Astrocyte (in vitro differentiated cells and primary cell): ENCODE measurements at regions not wholly inside any gene's neighbourhood (a gene's known extent, or its start where the extent isn't known, plus 50 kb on each side); places are given as distances from the start of the nearest gene placed in this dataset.
"Not testable (repeated sequence)": the region's sequence is repeated elsewhere in the genome, so short reads cannot be mapped to it uniquely, and the experiment has no call there.

Experiments
- DNase-seq: peaks from one replicate; pipeline ENCODE4 v3.0.0-alpha.2; 2010; ENCODE audit warnings: low read depth
- FAIRE-seq: peaks from 2 replicates; lab custom pipeline; 2011; peaks lifted over from hg19 to GRCh38; lab: Jason Lieb, UNC
- H2AFZ ChIP-seq: 2 replicates; pipeline ENCODE4 v1.6.0; 2012; ENCODE audit warnings: low read depth, low read length, inconsistent platforms
- H3K27ac ChIP-seq: 2 replicates; pipeline ENCODE4 v1.5.1; 2011; ENCODE audit warnings: low read depth, low read length, inconsistent platforms
- H3K27me3 ChIP-seq: 2 replicates; pipeline ENCODE4 v1.6.0; 2011; ENCODE audit warnings: low read length, inconsistent platforms; ENCODE audit not compliant: insufficient read depth
- H3K36me3 ChIP-seq: 2 replicates; pipeline ENCODE4 v1.5.1; 2011; ENCODE audit warnings: low read length, inconsistent platforms; ENCODE audit not compliant: insufficient read depth
- H3K4me1 ChIP-seq: 2 replicates; pipeline ENCODE4 v1.5.1; 2011; ENCODE audit warnings: low read length, inconsistent platforms; ENCODE audit not compliant: insufficient read depth
- H3K4me2 ChIP-seq: 2 replicates; pipeline ENCODE4 v1.6.0; 2012; ENCODE audit warnings: low read length, inconsistent platforms
- H3K4me3 ChIP-seq: 2 replicates; pipeline ENCODE4 v1.5.1; 2011; ENCODE audit warnings: low read depth, mild to moderate bottlenecking, low read length, inconsistent platforms; ENCODE audit not compliant: insufficient read depth
- H3K79me2 ChIP-seq: 2 replicates; pipeline ENCODE4 v1.6.0; 2012; ENCODE audit warnings: mild to moderate bottlenecking, low read length, inconsistent platforms; ENCODE audit not compliant: insufficient read depth
- H3K9ac ChIP-seq: 2 replicates; pipeline ENCODE4 v1.6.0; 2012; ENCODE audit warnings: mild to moderate bottlenecking, low read length, inconsistent platforms
- H3K9me3 ChIP-seq: 2 replicates; pipeline ENCODE4 v1.5.1; 2012; ENCODE audit warnings: low read depth, mild to moderate bottlenecking, low read length, inconsistent platforms; ENCODE audit not compliant: insufficient read depth
- H4K20me1 ChIP-seq: 2 replicates; pipeline ENCODE4 v1.6.0; 2012; ENCODE audit warnings: low read length, inconsistent platforms; ENCODE audit not compliant: insufficient read depth
- H3K27ac Mint-ChIP-seq: one replicate; pipeline ENCODE4 v1.8.0; 2021; ENCODE audit warnings: mild to moderate bottlenecking, mixed read lengths; ENCODE audit not compliant: unreplicated experiment
- H3K27me3 Mint-ChIP-seq: one replicate; pipeline ENCODE4 v1.8.0; 2021; ENCODE audit warnings: low read depth, mixed read lengths; ENCODE audit not compliant: unreplicated experiment
- H3K36me3 Mint-ChIP-seq: one replicate; pipeline ENCODE4 v1.8.0; 2021; ENCODE audit warnings: low read depth, mixed read lengths; ENCODE audit not compliant: unreplicated experiment
- H3K4me1 Mint-ChIP-seq: one replicate; pipeline ENCODE4 v1.8.0; 2021; ENCODE audit warnings: low read depth, mixed read lengths; ENCODE audit not compliant: unreplicated experiment
- H3K4me3 Mint-ChIP-seq: one replicate; pipeline ENCODE4 v1.8.0; 2021; ENCODE audit warnings: mild to moderate bottlenecking, moderate library complexity, mixed read lengths; ENCODE audit not compliant: unreplicated experiment
- H3K9me3 Mint-ChIP-seq: one replicate; pipeline ENCODE4 v1.8.0; 2021; ENCODE audit warnings: mild to moderate bottlenecking, mixed read lengths; ENCODE audit not compliant: unreplicated experiment
- EZH2 ChIP-seq: IDR thresholded peaks from 2 replicates; pipeline ENCODE4 v1.6.1; 2012; ENCODE audit warnings: mild to moderate bottlenecking, low read length, inconsistent platforms; ENCODE audit not compliant: insufficient read depth
- TF ChIP-seq, protein P1 (sequence below): IDR thresholded peaks from 2 replicates; pipeline ENCODE4 v1.5.1; 2011; ENCODE audit warnings: low read depth, mild to moderate bottlenecking, inconsistent platforms, low read length, moderate library complexity; ENCODE audit not compliant: insufficient read depth

DNA sequence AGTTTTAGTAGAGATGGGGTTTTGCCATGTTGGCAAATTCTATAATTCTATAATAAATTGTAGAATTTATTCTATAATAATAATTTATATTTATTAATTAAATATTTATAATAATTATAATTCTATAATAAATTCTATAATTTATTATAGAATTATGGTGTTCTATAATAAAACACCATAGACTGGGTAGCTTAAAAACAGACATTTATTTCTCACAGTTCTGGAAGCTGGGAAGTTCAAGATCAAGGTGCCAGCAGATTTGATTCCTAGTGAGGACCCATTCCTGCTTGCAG is 130.9 kb upstream of the PELI1 start:
- no peaks in the 10 kb centered on the region for H3K79me2 ChIP-seq
- H3K27me3 ChIP-seq: no peaks in the 10 kb centered on the region
- Mint-ChIP-seq H3K4me3 (no peak overlapping the region), H3K36me3 (peaks cover 3% of the 10 kb centered on the region), H3K27ac (no peak overlapping the region), H3K27me3 (no peaks in the 10 kb centered on the region), H3K9me3 (peaks cover 5% of the 10 kb centered on the region), H3K4me1 (peaks cover 41% of the 10 kb centered on the region)
- H3K4me3 ChIP-seq: no peak overlapping the region
- H2AFZ ChIP-seq: no peak overlapping the region
- H3K4me1 ChIP-seq: peaks cover 38% of the 10 kb centered on the region
- no peaks in the 10 kb centered on the region for H4K20me1 ChIP-seq
- H3K9me3 ChIP-seq: no peaks in the 10 kb centered on the region
- no peak overlapping the region for H3K27ac ChIP-seq
- no peak overlapping the region for H3K4me2 ChIP-seq
- DNase-seq (no peak), FAIRE-seq (no peak)
- H3K36me3 ChIP-seq: no peaks in the 10 kb centered on the region
- no peak for TF ChIP-seq EZH2
- TF ChIP-seq, protein P1, sequence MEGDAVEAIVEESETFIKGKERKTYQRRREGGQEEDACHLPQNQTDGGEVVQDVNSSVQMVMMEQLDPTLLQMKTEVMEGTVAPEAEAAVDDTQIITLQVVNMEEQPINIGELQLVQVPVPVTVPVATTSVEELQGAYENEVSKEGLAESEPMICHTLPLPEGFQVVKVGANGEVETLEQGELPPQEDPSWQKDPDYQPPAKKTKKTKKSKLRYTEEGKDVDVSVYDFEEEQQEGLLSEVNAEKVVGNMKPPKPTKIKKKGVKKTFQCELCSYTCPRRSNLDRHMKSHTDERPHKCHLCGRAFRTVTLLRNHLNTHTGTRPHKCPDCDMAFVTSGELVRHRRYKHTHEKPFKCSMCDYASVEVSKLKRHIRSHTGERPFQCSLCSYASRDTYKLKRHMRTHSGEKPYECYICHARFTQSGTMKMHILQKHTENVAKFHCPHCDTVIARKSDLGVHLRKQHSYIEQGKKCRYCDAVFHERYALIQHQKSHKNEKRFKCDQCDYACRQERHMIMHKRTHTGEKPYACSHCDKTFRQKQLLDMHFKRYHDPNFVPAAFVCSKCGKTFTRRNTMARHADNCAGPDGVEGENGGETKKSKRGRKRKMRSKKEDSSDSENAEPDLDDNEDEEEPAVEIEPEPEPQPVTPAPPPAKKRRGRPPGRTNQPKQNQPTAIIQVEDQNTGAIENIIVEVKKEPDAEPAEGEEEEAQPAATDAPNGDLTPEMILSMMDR: no peak
- H3K9ac ChIP-seq: no peak overlapping the region

DNA sequence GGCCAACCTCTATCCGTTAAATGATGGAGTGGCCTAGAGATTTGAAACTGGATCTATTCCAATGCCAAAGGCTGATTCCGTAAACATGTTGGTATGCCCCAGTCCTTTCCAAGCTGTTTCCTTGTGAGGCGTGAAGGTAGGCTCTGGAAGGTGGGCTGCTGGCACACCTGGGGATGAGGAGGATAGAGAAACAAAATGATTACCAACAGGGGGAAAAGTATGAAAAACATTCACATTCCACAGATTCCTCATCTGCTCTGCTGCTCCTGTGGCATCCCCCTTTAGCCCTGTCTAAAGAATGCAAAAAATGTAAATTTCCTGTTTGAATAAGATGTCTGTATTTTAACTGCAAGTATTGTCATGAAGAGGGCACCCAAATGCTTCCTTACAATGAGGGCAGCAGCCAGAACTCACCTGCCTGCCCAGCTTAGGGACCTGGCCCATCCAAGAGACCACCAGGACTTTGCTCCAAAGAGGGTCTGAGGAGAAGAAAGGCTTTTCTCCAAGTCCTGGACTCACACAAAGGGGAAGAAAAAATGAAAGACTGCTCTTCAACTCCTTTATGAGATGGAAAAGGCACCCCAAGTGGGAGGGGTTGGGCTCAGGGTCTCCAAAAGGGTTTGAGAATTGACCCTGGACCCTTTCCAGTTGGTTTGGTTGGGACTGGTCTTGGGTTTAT is 132.3 kb upstream of the PELI1 start:
- H3K4me3 ChIP-seq: no peak overlapping the region
- no peaks in the 10 kb centered on the region for H3K27me3 ChIP-seq
- H3K4me1 ChIP-seq: peaks cover 38% of the 10 kb centered on the region
- no peaks in the 10 kb centered on the region for H3K36me3 Mint-ChIP-seq
- H3K79me2 ChIP-seq: no peaks in the 10 kb centered on the region
- H2AFZ ChIP-seq: no peak overlapping the region
- DNase-seq (peak; percentile 46), FAIRE-seq (peak; percentile 37)
- H3K9me3 Mint-ChIP-seq: peaks cover 2% of the 10 kb centered on the region
- no peak overlapping the region for H3K9ac ChIP-seq
- peak overlapping the region; percentile 49 for H3K4me2 ChIP-seq
- no peaks in the 10 kb centered on the region for H4K20me1 ChIP-seq
- H3K27me3 Mint-ChIP-seq: no peaks in the 10 kb centered on the region
- H3K36me3 ChIP-seq: no peaks in the 10 kb centered on the region
- no peak overlapping the region for H3K4me3 Mint-ChIP-seq
- H3K27ac ChIP-seq: no peak overlapping the region
- H3K4me1 Mint-ChIP-seq: peaks cover 41% of the 10 kb centered on the region
- peak overlapping the region; percentile 95 for H3K27ac Mint-ChIP-seq
- TF ChIP-seq, protein P1: no peak
- TF ChIP-seq EZH2: no peak
- no peaks in the 10 kb centered on the region for H3K9me3 ChIP-seq

DNA sequence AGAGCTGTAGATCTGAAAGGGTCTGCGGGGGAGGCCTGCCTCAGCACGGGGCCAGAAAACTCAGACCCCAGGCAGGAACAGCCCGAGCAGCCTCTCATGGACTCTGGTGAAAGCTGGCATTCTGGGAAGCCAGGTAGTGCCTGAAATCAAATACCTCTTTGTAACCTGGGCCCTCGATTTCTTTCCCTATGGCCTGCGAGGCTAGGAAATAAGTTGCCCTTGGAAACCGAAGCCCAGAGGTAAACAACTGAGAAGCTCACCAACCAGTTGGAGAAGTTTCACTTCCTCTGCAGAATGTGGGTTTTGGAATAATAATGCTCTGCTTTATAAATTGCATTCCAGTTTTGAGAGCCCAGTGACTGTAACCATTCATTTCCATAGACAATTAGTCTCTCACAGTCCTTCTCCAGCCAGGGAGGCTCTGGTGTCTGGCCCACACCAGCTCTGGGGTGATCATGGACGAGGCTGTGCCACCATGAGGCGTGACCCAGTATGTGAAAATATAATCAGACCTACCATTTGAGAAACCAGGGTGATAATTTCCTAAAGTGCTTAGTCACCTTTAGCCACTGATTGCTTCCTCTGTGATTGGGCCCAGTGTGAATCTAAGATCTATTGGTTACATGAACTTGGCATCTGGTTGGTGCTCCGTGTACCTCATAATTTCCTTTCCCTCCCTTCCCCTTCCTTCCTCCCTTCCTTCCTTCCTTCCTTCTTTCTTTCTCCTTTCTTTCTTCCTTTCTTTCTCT is 133.1 kb upstream of the PELI1 start:
- Histone ChIP-seq H2AFZ (peak overlapping the region; percentile 44), H3K4me3 (no peak overlapping the region), H3K4me2 (peak overlapping the region; percentile 49), H4K20me1 (no peaks in the 10 kb centered on the region), H3K9ac (no peak overlapping the region), H3K36me3 (no peaks in the 10 kb centered on the region), H3K27me3 (no peaks in the 10 kb centered on the region), H3K4me1 (peaks cover 38% of the 10 kb centered on the region), H3K79me2 (no peaks in the 10 kb centered on the region), H3K27ac (no peak overlapping the region), H3K9me3 (no peaks in the 10 kb centered on the region)
- TF ChIP-seq, protein P1: no peak
- TF ChIP-seq EZH2: no peak
- no peak for FAIRE-seq
- no peaks in the 10 kb centered on the region for H3K9me3 Mint-ChIP-seq
- H3K4me3 Mint-ChIP-seq: no peak overlapping the region
- H3K36me3 Mint-ChIP-seq: no peaks in the 10 kb centered on the region
- H3K27ac Mint-ChIP-seq: peak overlapping the region; percentile 95
- H3K4me1 Mint-ChIP-seq: peaks cover 41% of the 10 kb centered on the region
- no peaks in the 10 kb centered on the region for H3K27me3 Mint-ChIP-seq
- DNase-seq: peak; percentile 45

DNA sequence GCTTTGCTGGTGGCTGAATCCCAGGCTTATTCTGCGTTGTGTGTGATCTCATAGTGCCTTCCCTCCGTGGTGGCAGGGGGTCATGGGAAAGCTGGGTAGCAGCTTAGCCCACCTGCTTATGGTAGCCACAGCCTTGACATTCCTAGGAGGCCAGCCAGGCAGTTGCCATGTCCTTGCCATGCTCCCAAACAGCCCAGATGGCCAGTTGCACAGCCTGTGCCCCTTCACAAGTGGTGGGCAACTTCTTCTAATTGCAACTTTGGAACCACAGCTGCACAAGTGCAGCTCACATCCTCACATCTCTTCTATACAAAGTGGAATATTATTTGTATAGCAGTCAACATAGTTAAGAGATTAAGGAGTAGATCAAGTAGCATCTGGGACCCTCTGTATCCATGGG is 136.6 kb upstream of the PELI1 start:
- peaks cover 16% of the 10 kb centered on the region for H3K4me1 ChIP-seq
- not testable (repeated sequence) for H3K9ac ChIP-seq, H3K79me2 ChIP-seq, H3K36me3 Mint-ChIP-seq, H3K9me3 ChIP-seq, H3K4me2 ChIP-seq, H3K4me3 Mint-ChIP-seq, H4K20me1 ChIP-seq, H3K4me3 ChIP-seq, H3K27me3 Mint-ChIP-seq, H2AFZ ChIP-seq, H3K9me3 Mint-ChIP-seq, H3K36me3 ChIP-seq, DNase-seq, FAIRE-seq, H3K27ac ChIP-seq, H3K27me3 ChIP-seq, H3K27ac Mint-ChIP-seq
- peaks cover 13% of the 10 kb centered on the region for H3K4me1 Mint-ChIP-seq
